HepG2 (cell line): ENCODE measurements at regions not wholly inside any gene's neighbourhood (a gene's known extent, or its start where the extent isn't known, plus 50 kb on each side); places are given as distances from the start of the nearest gene placed in this dataset.

ENCODE experiments used
- CHD4 ChIP-seq: fragments of 200-600 bp; sonication (generic); IDR thresholded peaks from 2 replicates; pipeline ENCODE4 v1.7.0; 2017; ENCODE audit warnings: mild to moderate bottlenecking, low read length, borderline replicate concordance
- PAF1 ChIP-seq: IDR thresholded peaks from 2 replicates; pipeline ENCODE4 v1.6.1; 2016; ENCODE audit warnings: missing genetic modification reagents, missing compliant biosample characterization
- TARDBP ChIP-seq: sonication (generic); formaldehyde crosslinking; IDR thresholded peaks from 2 replicates; pipeline ENCODE4 v1.8.0; 2022; ENCODE audit warnings: mild to moderate bottlenecking, missing genetic modification reagents

DNA sequence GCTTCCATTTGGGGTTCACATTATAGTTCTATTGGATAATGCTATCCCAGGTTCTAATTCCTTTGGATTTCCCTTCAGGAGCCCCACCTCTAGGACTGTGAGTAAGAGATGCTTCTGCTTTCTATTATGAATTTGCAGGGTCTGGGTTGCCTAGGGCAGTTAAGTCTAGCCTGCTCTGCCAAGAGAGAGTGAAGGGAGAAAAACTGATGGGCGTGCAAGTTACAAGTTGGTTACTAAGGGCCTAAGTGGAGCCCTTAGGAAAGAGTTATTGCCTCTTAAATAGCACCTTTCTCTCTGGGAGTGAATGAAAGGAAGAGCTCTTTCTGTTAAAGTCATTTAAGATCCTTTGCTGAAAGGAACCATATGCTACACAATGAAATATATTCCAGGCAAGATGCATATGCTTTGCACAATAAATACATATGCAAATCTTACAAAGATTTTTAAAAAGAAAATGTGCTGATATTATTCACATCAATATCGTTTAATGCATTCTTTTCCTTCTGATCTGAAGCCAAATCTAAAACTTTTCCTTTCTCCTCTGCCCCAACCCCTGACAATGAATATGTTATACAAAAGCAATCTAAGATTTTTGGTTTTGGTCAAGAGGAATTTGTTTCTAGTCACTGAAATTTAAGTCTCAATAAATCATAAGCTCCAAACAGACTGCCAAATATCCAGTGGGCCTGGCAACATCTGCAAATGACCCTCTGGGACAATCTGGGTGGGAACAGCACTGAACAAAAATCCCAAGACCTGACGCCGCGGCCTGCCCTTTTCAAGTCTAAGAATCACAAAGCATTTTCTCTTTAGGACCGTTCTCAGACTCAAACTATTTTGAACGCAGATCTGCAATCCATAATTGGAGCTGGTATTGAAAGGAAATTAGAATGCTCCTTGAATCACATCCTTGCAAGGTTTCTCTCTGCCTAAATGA is 586.7 kb downstream of the ETNK1 start:
- TF ChIP-seq CHD4, result no peak
- TF ChIP-seq PAF1, result no peak
- no peak for TF ChIP-seq TARDBP
